GM19035 (cell line): ENCODE measurements at regions not wholly inside any gene's neighbourhood (a gene's known extent, or its start where the extent isn't known, plus 50 kb on each side); places are given as distances from the start of the nearest gene placed in this dataset.
"Not testable (repeated sequence)": the region's sequence is repeated elsewhere in the genome, so short reads cannot be mapped to it uniquely, and the experiment has no call there.

Source experiments
- ATAC-seq: cut with Tn5 transposase; IDR thresholded peaks from one replicate; pipeline ENCODE4 v1.9.1; 2021; ENCODE audit not compliant: unreplicated experiment

GRCh38 chr9:106479679-106480078, 383.3 kb upstream of the ZNF462 start:
- ATAC-seq: no peak

GRCh38 chr9:106481013-106481609, 381.9 kb upstream of the ZNF462 start:
- ATAC-seq: no peak

GRCh38 chr9:106482733-106483132, 380.2 kb upstream of the ZNF462 start:
- no peak for ATAC-seq

- ATAC-seq: no peak
Observed at GRCh38 chr9:106486685-106487084, 376.3 kb upstream of the ZNF462 start.

GRCh38 chr9:106487266-106487665, 375.7 kb upstream of the ZNF462 start:
- ATAC-seq: no peak

GRCh38 chr9:106492126-106492525, 370.8 kb upstream of the ZNF462 start:
- ATAC-seq: not testable (repeated sequence)

GRCh38 chr9:106500171-106500570, 362.8 kb upstream of the ZNF462 start:
- no peak for ATAC-seq

- ATAC-seq: not testable (repeated sequence)
Observed at GRCh38 chr9:106501210-106501609, 361.8 kb upstream of the ZNF462 start.

GRCh38 chr9:106502930-106503329, 360.0 kb upstream of the ZNF462 start:
- no peak for ATAC-seq

- ATAC-seq: no peak
Observed at GRCh38 chr9:106503759-106504158, 359.2 kb upstream of the ZNF462 start.

- no peak for ATAC-seq
Observed at GRCh38 chr9:106526716-106527204, 336.2 kb upstream of the ZNF462 start.

- ATAC-seq: no peak
Observed at GRCh38 chr9:106528158-106528557, 334.8 kb upstream of the ZNF462 start.

GRCh38 chr9:106529616-106530015, 333.4 kb upstream of the ZNF462 start:
- ATAC-seq: no peak

GRCh38 chr9:106531491-106531890, 331.5 kb upstream of the ZNF462 start:
- ATAC-seq: no peak

- no peak for ATAC-seq
Observed at GRCh38 chr9:106532306-106533015, 330.5 kb upstream of the ZNF462 start.

- ATAC-seq: no peak
Observed at GRCh38 chr9:106534800-106535199, 328.2 kb upstream of the ZNF462 start.

GRCh38 chr9:106535439-106535838, 327.5 kb upstream of the ZNF462 start:
- no peak for ATAC-seq

GRCh38 chr9:106557996-106558667, 304.8 kb upstream of the ZNF462 start:
- no peak for ATAC-seq

GRCh38 chr9:106560540-106560939, 302.4 kb upstream of the ZNF462 start:
- ATAC-seq: no peak

- ATAC-seq: no peak
Observed at GRCh38 chr9:106575823-106576222, 287.1 kb upstream of the ZNF462 start.

- ATAC-seq: no peak
Observed at GRCh38 chr9:106576232-106576760, 286.7 kb upstream of the ZNF462 start.

- no peak for ATAC-seq
Observed at GRCh38 chr9:106577121-106577520, 285.8 kb upstream of the ZNF462 start.
